H7 (cell line): ENCODE measurements at regions not wholly inside any gene's neighbourhood (a gene's known extent, or its start where the extent isn't known, plus 50 kb on each side); places are given as distances from the start of the nearest gene placed in this dataset.

Source experiments
- DNase-seq: peaks from one replicate; pipeline ENCODE4 v3.0.0; 2012
- H3K27me3 ChIP-seq: 2 replicates; pipeline ENCODE4 v1.6.0; 2011; ENCODE audit warnings: mild to moderate bottlenecking, low read length; ENCODE audit not compliant: control insufficient read depth, insufficient read depth
- H3K36me3 ChIP-seq: replicated peaks from 2 replicates; pipeline ENCODE4 v1.5.1; 2011; ENCODE audit warnings: low read length; ENCODE audit not compliant: control insufficient read depth, insufficient read depth
- H3K4me3 ChIP-seq: 2 replicates; pipeline ENCODE4 v1.5.1; 2011; ENCODE audit warnings: low read depth, mild to moderate bottlenecking, control low read depth, low read length, moderate library complexity; ENCODE audit not compliant: insufficient read depth

GRCh38 chr3:39751286-39751685 is 58.1 kb upstream of the MYRIP start:
- no peak for DNase-seq
- Histone ChIP-seq H3K27me3 (no peaks in the 10 kb centered on the region), H3K36me3 (no peaks in the 10 kb centered on the region), H3K4me3 (no peak overlapping the region)

- DNase-seq = no peak
- no peaks in the 10 kb centered on the region for H3K27me3 ChIP-seq
- no peak overlapping the region for H3K4me3 ChIP-seq
- H3K36me3 ChIP-seq = no peaks in the 10 kb centered on the region
These were observed 57.3 kb upstream of the MYRIP start for GRCh38 chr3:39752019-39752637.

- H3K27me3 ChIP-seq = no peaks in the 10 kb centered on the region
- H3K36me3 ChIP-seq = no peaks in the 10 kb centered on the region
- H3K4me3 ChIP-seq = no peak overlapping the region
- no peak for DNase-seq
These were observed 56.7 kb upstream of the MYRIP start for GRCh38 chr3:39752751-39753150.

- H3K27me3 ChIP-seq = no peaks in the 10 kb centered on the region
- no peak for DNase-seq
- H3K36me3 ChIP-seq = no peaks in the 10 kb centered on the region
- H3K4me3 ChIP-seq = no peak overlapping the region
These were observed 56.0 kb upstream of the MYRIP start for GRCh38 chr3:39753391-39753790.

GRCh38 chr3:39754549-39754948 is 54.9 kb upstream of the MYRIP start:
- Histone ChIP-seq H3K36me3 (no peaks in the 10 kb centered on the region), H3K4me3 (no peak overlapping the region), H3K27me3 (no peaks in the 10 kb centered on the region)
- no peak for DNase-seq

- no peaks in the 10 kb centered on the region for H3K36me3 ChIP-seq
- no peaks in the 10 kb centered on the region for H3K27me3 ChIP-seq
- no peak overlapping the region for H3K4me3 ChIP-seq
- no peak for DNase-seq
These were observed 54.3 kb upstream of the MYRIP start for GRCh38 chr3:39755100-39755499.

GRCh38 chr3:39757307-39757706 is 52.1 kb upstream of the MYRIP start:
- Histone ChIP-seq H3K27me3 (no peaks in the 10 kb centered on the region), H3K36me3 (no peaks in the 10 kb centered on the region), H3K4me3 (no peak overlapping the region)
- no peak for DNase-seq
